ENCODE measurements at regions not wholly inside any gene's neighbourhood (a gene's known extent, or its start where the extent isn't known, plus 50 kb on each side); places are given as distances from the start of the nearest gene placed in this dataset.

- TF ChIP-seq CTCF (IDR thresholded peaks at IDR 0.05; ENCODE audit: low read depth, low read length) = no peak
- TF ChIP-seq POLR2A (IDR thresholded peaks at IDR 0.05; ENCODE audit: extremely low read depth, insufficient read length) = no peak
- TF ChIP-seq MYC (IDR thresholded peaks at IDR 0.05; ENCODE audit: low read depth, low read length) = no peak
Observed at GRCh38 chr12:92032101-92032500, 113.5 kb downstream of the BTG1 start.
